Transverse colon (tissue), 3 donors: ENCODE measurements at regions not wholly inside any gene's neighbourhood (a gene's known extent, or its start where the extent isn't known, plus 50 kb on each side); places are given as distances from the start of the nearest gene placed in this dataset.

Experiments used
- CTCF ChIP-seq, 5 experiments: fragments of 200-600 bp in 3 of 5; fragments of 450-650 bp in 2 of 5; sonication (generic) in 3 of 5; IDR thresholded peaks; 1 replicate in 2 of 5; 2 replicates in 3 of 5; pipeline ENCODE4 v1.5.1; 2016 to 2017; ENCODE audit warnings: antibody characterized with exemption in 5 of 5, inconsistent platforms in 3 of 5, mild to moderate bottlenecking in 2 of 5, moderate library complexity in 1 of 5
- EP300 ChIP-seq: sonication (generic); formaldehyde crosslinking; IDR thresholded peaks from one replicate; pipeline ENCODE4 v1.6.1; 2017; ENCODE audit warnings: antibody characterized with exemption, low read depth
- POLR2A ChIP-seq: fragments of 450-650 bp; IDR thresholded peaks from one replicate; pipeline ENCODE4 v1.6.1; 2016; ENCODE audit warnings: antibody characterized with exemption, mild to moderate bottlenecking, moderate library complexity

DNA sequence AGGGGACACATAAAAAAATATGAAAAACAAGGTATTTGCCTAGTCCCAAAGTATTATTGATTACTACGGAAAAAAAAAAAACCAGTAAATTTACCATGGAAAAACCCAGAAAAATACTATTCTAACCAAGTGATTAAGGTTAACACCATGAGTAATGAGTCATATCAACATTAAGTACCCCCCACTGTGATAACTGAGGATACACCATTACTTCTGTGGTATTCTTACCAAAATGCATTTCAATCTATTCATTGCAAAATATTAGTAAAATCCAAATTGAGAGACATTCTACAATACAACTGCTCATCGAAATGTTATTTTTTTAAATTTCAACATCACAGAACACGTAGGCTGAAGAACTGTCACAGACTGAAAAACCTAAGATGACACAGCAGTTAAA is 669.8 kb downstream of the ZEB2 start:
- TF ChIP-seq CTCF (IDR thresholded peaks at IDR 0.05) (no peak), EP300 (no peak), POLR2A (no peak)
